ENCODE measurements at regions not wholly inside any gene's neighbourhood (a gene's known extent, or its start where the extent isn't known, plus 50 kb on each side); places are given as distances from the start of the nearest gene placed in this dataset.

DNA sequence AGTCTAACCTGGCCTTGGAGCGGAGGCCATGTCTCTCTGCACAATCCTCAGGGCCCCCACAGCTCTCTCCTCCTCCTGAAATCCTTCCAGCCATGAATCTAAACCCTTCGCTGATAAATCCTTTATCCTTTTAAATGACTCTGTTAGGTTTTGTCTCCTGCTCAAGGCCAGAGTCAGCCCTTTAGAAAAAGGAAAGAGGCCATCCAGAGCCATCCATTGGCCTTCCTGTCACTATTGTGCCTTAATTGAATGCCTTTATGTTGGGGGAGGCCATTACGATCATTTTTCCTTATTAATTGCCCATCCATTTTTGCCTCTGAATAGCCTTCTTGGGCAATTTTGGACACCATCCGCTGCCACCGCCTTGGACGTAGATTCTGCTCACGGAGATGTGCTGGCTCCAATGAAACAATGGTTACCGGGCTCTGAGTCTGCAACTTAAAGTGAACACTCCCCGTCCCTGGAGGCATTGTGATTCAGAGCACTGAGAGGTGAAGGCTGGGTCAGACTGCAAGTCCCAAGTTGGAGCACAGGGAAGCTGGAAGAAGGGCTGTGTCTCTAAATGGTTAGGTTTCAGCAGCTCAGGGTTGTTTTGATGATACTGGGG, 213.0 kb upstream of the E2F8 start:
- peaks cover 6% of the 10 kb centered on the region for H3K27me3 Mint-ChIP-seq (ENCODE audit: low read depth, poor library complexity)
- H3K9me3 Mint-ChIP-seq: no peaks in the 10 kb centered on the region
- H3K36me3 Mint-ChIP-seq (ENCODE audit: low read depth): no peaks in the 10 kb centered on the region
- DNase-seq: no peak
- peaks cover 11% of the 10 kb centered on the region for H3K4me1 Mint-ChIP-seq
- TF ChIP-seq CTCF (IDR thresholded peaks at IDR 0.05): no peak
- no peak overlapping the region for H3K27ac Mint-ChIP-seq
- no peak overlapping the region for H3K4me3 Mint-ChIP-seq

GRCh38 chr11:19451609-19452008, 210.9 kb upstream of the E2F8 start:
- Mint-ChIP-seq H3K4me3 (no peak overlapping the region), H3K4me1 (peaks cover 11% of the 10 kb centered on the region), H3K36me3 (ENCODE audit: low read depth) (no peaks in the 10 kb centered on the region), H3K27me3 (ENCODE audit: low read depth, poor library complexity) (no peaks in the 10 kb centered on the region), H3K9me3 (no peaks in the 10 kb centered on the region), H3K27ac (no peak overlapping the region)
- no peak for TF ChIP-seq CTCF (IDR thresholded peaks at IDR 0.05)
- no peak for DNase-seq

DNA sequence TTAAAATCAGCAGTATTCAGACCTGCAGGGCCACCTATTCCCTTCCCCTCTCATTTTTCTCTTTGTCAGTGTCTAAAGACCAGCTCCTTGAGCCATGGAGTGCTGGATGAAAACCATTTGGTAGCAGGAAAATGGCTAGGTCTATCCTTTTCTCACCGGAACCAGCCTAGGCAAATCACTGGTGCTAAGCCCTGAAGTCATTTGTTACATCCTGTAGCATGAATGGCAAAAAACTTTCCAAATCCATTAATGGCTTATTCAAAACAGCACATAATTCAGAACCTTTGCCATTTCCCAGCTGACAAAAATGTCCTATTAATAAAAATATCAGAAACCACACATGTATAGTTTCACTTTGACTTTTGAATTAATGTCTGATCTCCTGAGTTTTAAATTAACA, 209.5 kb upstream of the E2F8 start:
- no peaks in the 10 kb centered on the region for H3K9me3 Mint-ChIP-seq
- H3K4me3 Mint-ChIP-seq: no peak overlapping the region
- DNase-seq: no peak
- no peaks in the 10 kb centered on the region for H3K27me3 Mint-ChIP-seq (ENCODE audit: low read depth, poor library complexity)
- TF ChIP-seq CTCF (IDR thresholded peaks at IDR 0.05): no peak
- no peaks in the 10 kb centered on the region for H3K36me3 Mint-ChIP-seq (ENCODE audit: low read depth)
- H3K27ac Mint-ChIP-seq: no peak overlapping the region
- peaks cover 11% of the 10 kb centered on the region for H3K4me1 Mint-ChIP-seq

- DNase-seq: no peak
- Mint-ChIP-seq H3K4me3 (no peak overlapping the region), H3K4me1 (peaks cover 6% of the 10 kb centered on the region), H3K36me3 (ENCODE audit: low read depth) (no peaks in the 10 kb centered on the region), H3K27me3 (ENCODE audit: low read depth, poor library complexity) (peaks cover 4% of the 10 kb centered on the region), H3K9me3 (no peaks in the 10 kb centered on the region), H3K27ac (no peak overlapping the region)
- TF ChIP-seq CTCF (IDR thresholded peaks at IDR 0.05): no peak
Measured at GRCh38 chr11:19448651-19449050, 207.9 kb upstream of the E2F8 start.

DNA sequence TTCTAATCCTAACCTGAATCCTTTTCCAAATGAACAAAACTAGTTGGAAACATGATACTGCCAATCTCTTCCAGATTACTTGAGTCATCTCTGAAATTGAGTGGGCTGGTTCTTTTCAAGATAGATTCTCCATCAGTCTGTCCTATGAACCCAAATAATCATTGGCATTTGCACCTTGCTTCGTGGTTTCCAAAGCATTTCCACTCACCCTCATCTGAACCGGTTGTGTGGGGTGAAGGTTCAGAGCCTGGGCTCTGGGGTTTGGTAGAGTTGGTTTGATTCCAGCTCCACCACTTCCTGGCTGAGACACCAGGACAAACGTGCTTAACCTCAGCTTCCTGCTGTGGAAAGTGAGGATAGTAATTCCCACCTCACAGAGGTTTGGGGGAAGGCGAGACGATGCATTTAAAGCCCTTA, 206.4 kb upstream of the E2F8 start:
- H3K27ac Mint-ChIP-seq: no peak overlapping the region
- H3K27me3 Mint-ChIP-seq (ENCODE audit: low read depth, poor library complexity): peaks cover 7% of the 10 kb centered on the region
- no peak overlapping the region for H3K4me3 Mint-ChIP-seq
- no peaks in the 10 kb centered on the region for H3K9me3 Mint-ChIP-seq
- no peak for DNase-seq
- H3K36me3 Mint-ChIP-seq (ENCODE audit: low read depth): no peaks in the 10 kb centered on the region
- peaks cover 5% of the 10 kb centered on the region for H3K4me1 Mint-ChIP-seq
- TF ChIP-seq CTCF (IDR thresholded peaks at IDR 0.05): no peak

DNA sequence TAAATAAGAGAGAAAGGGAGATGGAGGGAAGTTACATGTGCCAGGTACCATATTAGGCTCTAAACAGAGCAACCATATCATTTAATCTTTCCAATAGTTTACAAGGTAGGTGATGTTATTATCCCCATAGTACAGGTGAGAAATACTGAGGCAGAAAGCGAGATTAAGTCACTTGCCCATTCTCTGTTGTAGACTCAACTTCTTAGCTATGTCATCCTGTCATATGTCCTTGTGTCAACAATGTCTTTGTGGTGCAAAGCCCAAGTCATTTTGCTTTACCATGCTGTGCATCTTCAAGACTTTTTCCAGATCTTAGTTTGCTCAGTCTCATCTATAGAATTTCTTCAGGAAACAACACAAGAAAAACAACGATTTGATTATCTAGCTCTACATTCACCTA, 205.0 kb upstream of the E2F8 start:
- Mint-ChIP-seq H3K4me1 (peaks cover 5% of the 10 kb centered on the region), H3K36me3 (ENCODE audit: low read depth) (no peaks in the 10 kb centered on the region), H3K27ac (no peak overlapping the region), H3K27me3 (ENCODE audit: low read depth, poor library complexity) (peaks cover 7% of the 10 kb centered on the region), H3K4me3 (no peak overlapping the region), H3K9me3 (no peaks in the 10 kb centered on the region)
- TF ChIP-seq CTCF (IDR thresholded peaks at IDR 0.05): no peak
- no peak for DNase-seq

All from nephron progenitor cell (in vitro differentiated cells).